NCI-H187 (cell line): ENCODE measurements at regions not wholly inside any gene's neighbourhood (a gene's known extent, or its start where the extent isn't known, plus 50 kb on each side); places are given as distances from the start of the nearest gene placed in this dataset.
"Not testable (repeated sequence)": the region's sequence is repeated elsewhere in the genome, so short reads cannot be mapped to it uniquely, and the experiment has no call there.

ENCODE experiments used
- DNase-seq, 2 experiments: peaks; one replicate each; lab custom pipeline; 2025; lab: John Stamatoyannopoulos, UW

DNA sequence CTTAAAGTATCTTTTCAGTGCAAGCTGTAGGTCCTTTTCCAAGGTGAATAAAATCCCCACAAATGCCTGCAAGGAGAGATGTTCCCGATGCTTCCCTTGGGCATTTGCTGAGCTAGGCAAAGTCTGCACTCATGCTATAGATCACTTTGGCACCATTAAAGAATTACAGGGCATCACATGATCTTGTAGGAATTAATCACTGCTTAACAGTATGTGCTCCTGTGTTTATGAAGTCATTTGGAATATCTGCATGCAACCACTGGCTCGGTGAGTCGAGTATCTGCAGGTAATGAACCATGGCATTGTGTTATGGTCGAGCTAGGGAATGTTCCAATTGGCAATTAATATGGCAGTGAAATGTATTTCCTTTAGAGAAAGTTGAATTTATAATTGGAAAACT is 615.1 kb downstream of the TLE1 start:
- no peak for DNase-seq

DNA sequence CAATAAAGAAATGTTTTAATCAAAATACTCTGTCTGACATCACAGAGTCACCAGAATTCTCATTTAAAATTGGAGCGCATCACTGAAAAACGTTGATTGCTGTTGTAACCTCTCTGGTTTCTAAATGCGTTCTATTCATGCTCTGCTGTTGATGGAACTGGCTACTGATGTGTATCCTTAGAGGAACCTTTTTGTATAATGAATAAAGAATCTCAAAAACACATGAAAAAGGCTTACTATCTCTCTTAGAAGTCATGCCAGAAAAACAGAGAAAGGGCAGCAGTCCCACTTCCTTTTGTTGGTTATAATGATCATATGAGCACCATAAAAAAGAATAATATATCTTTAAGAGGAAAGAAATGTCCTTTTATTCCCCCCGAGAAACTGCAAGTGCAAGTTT is 615.5 kb downstream of the TLE1 start:
- DNase-seq, result no peak

DNA sequence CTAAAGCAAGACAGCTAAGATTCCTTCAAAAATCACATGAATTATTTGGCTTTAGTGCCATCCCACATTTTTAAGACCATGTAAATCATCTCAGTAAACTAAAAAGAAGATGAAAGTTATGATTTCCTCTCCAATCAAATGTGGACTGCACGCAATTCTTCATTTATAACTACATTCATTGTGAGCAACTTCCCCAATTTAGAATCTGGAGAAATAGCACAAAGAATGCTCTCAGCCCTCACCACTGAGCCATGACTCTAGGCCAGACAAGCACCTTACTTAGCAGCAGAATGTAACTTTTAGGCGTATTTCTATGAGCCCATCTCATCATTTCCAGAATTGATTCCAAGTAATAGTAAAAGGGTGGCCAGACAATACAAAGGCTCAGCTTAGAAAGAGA is 616.6 kb downstream of the TLE1 start:
- DNase-seq, result no peak

DNA sequence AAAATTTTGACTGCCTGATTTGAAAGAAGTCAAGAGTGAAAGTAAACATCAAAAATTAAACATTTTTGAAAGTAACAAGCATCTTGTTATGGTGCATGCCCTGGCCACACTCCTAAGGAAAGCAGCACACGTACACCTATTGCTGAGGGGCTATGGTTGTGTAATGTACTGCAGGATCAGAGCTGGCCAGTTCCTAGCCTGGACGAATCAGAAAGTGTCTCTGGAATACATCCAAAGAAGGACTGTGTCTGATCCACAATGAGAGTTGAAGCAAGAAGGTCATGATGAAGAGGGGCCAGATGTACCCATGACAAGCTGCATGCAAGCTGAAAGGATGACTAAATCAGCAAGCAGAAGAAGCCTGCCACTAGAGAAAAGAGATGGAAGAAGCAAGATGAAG is 618.2 kb downstream of the TLE1 start:
- no peak for DNase-seq

DNA sequence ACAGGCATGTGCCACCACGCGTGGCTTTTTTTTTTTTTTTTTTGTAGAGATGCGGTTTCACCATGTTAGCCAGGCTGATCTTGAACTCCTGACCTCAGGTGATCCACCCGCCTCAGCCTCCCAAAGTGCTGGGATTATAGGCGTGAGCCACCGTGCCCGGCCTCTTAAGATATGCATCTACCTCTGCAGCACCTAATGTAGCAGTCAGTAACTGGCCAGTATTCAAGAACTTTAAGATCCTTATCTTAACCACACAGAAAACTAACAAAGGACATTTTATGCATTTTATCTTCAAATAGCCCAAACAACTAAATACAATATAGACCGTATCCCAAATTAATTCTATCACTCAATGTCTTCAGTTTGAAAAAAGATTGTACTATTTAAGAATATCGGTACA is 618.7 kb downstream of the TLE1 start:
- DNase-seq, result no peak

DNA sequence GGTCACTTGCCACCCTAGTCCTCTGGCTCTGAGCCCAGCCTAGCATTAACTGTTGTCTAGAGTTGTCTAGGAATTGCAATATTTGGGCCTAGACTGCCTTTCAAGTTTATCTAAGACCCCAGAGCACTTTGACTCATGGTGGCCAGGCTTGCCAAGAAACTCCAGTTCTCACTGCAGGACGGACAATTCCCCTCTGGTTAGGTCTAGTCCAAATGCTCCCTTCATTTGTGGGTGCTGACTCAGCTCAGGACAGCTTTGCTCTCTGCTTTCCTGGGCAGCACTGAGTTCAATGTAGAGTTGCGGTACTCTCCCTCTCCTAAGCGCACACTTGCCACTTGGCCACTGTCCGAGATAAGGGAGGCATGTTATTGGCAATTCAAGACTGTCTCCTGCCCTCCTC is 619.4 kb downstream of the TLE1 start:
- DNase-seq, result no peak

DNA sequence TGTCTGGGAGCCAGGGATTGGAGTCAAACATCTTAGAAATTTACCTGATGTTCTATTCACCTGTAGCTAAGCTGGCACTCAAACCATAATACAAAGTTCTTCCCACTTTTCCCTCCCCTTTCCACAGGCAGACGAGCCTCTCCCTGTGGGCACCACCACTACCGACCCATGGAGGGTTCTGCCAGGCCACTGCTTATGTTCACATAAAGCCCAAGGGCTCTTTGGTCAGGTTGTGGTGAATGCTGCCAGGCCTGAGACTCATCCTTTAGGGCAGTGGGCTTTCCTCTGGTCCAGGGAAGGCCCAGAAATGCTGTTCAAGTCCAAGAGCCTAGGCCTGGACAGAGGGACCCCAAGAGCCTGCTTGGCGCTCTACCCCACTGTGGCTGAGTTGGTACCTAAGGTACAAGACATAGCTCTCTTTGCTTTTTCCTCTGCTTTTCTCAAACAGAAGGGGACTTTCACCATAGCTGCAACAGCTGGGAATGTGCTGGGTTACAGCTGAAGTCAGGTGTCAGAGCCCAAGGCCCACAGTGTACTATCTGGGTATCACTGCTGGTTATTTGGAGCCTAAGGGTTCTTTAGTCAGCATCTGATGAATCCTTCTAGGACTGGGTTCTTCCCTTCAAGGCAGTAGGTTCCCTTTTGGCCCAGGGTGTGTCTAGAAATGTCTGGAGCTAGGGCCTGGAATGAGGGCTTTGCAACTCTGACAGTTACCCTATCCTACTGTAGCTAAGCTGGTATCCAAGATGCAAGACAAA is 620.1 kb downstream of the TLE1 start:
- no peak for DNase-seq

DNA sequence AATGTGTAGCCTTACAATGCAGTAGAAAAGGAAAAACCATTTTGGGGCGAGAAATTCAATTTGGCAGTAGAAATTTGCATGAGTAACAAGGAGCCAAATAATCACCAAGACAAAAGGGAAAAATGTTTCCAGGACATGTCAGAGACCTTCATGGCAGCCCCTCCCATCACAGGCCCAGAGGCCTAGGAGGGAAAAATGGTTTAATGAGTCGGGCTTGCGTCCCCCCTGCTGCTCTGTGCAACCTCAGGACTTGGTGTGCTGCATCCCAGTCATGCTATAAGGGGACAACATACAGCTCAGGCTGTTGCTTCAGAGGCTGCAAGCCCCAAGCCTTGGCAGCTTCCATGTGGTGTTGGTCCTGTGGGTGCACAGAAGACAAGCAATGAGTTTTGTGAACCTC is 626.4 kb downstream of the TLE1 start:
- DNase-seq, result not testable (repeated sequence)

DNA sequence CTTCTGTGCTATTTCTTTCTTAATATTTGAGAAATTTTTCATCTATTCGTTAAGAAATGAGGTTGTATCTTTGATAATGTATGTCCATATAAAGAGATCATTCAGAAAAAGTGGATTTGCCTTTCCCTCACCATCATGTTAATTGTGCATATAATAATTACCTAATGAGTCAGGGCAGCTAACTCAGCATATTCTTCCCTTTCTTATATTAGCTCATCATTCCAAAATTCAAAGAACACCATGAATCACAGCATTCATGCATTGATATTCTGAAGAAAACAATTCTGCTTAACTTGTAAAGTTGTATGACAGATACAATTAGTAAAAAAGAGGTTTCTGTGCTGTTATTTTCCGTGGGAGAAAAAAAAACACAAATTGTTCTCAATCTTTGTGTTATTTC is 630.6 kb downstream of the TLE1 start:
- no peak for DNase-seq

DNA sequence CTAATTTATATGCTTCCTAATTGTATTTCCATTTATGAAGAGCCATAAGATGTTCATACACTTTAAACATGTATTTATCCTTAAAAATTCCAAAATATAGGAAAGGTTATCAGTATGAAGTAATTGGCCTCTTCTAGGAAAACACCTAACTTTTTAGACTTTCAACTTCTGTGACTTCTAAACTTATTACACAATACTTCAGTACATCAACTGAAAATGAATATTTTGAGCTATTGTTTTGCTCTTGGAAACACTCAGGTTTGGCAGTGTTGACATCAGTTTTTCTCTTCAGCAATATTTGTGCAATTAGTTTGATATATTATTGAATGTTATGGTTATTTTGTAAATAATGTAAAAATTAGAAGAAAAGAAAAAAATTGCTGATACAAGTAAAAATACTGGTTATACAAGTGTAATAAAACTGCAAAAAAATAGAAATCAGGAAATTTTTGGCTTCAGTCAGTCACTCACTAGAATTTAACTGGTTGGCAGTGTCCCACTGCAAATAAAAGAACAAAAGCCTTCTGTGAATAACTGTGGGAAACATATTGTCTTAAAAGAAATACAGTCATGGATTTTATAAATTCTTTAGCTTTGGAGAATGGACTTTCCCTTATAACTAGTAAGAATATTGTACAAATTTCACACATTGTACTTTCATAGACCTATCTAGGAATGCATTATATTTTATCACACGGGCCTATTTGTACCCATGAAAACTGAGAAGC is 635.9 kb downstream of the TLE1 start:
- no peak for DNase-seq

DNA sequence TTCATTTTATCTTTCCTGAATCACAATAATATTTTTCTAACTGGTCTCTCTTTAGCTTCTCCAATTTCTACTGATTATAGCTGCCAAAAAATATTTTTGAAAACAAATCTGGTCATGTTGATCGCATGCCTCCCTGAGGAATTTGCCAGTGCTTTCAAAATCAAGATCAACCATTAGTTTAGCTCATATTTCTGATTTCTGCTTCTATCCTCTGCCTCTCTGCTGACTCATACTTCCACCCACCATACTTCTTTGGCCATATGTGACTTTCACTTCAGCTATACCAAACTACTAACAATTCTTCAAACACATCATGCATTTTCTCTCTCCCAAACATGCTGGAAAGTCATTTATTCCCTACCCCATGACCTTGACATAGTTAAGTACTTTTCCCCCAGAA is 636.5 kb downstream of the TLE1 start:
- DNase-seq, result no peak

DNA sequence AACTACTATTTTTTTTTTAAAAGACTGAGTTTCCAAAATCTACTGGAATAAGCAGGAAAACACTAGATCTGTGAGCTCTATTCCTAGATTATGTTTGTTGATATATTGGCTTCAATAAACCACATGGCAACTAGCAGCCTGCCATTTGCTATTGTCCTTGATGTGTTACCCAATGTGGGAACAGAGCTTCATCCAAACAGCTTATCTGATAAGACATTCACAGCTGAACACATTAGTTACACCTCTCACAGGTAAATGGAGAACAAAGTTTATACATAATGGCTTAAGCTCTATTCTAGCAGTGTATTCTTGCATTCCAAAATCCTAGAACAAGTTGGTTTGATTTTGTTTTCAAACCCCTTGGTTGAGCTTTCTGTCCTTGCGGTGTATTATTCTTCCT is 642.1 kb downstream of the TLE1 start:
- DNase-seq, result no peak

DNA sequence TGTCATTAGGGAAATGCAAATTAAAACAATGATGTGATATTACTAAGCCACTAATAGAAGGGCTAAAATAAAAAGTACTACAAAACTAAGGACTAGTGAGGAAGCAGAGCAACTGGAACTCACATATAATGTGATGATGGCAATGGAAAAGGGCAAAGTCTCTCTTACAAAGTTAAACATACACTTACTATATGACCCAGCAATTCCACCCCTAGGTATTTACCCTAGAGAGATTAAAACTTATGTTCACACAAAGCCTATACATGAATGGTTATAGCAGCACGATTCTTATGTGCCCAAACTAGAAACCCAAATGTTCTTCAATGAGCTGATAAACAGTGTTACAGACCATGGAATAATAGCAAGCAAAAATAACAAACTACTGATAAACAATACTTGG is 643.7 kb downstream of the TLE1 start:
- no peak for DNase-seq

DNA sequence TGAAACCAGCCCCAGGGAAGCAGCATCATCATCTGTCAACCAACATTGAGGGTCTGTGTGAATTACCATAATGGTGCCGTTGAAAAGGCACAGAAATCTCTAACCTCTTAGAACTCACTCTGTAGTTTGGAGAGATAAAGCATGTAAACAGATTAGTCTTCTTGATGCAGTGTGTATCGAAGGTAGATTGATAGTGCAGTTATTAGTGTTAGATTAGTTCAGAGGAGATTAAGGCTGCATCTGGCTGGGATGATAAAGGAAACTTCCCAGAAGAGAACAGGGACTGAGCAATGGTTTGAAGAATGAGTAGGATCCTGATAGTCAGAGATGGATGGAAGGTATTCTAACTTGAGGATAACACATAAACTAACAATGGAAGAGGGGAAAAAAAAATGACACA is 651.5 kb downstream of the TLE1 start:
- DNase-seq, result no peak

DNA sequence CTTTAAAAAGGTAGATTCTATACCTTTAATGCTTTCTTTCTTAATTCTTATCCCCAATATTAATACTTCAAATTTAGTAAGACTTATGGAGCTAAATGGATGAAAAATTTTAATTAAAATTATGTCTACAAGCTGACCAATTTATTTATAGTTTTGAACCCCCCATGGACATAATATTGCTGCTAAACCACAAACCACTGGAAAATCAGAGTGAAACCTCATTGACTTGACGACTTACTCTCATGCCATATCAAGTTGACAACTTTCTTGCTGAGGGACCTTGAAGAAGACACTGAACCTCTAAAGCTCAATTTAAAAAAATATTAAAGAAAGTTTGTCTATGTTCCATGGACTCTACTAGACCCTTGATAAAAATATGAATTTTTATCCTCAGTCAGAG is 653.7 kb downstream of the TLE1 start:
- DNase-seq, result no peak

DNA sequence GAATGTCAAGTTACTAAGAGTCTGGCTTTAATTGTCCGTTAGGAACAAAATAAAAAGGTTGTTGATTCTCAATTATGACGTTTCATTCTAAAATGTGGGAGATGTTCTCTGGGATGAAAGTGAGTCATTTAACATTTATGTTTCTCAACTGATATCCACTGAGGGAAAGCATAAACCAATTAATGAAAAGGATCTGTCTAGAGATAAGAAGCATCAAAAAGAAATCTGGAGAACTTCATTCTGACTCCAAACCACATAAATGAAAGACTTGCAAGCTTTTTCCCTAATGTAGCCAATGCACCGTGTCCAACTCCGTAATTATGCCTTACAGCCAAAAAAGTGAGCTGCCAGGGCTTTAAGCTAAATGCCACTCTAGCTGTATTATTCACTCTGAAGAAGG is 654.2 kb downstream of the TLE1 start:
- no peak for DNase-seq

DNA sequence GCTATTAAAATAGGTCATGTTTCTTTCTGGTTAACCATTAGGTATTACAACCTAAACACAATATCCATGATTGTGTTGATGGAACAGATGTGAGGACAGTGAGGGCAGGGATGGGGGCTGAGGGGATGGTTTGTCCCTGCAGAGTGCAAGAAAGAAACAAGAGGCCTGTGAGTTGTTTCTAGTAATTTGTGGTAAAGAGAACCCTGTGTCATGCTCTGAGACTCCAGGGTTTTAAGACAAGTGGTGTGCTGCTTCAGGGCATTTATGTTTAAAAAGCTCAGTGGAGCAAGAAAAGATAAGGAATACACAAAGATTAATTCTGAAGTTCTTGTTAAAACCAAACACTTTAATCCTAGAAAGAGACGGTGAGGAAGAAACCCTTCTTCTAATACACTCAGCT is 656.5 kb downstream of the TLE1 start:
- DNase-seq, result no peak

DNA sequence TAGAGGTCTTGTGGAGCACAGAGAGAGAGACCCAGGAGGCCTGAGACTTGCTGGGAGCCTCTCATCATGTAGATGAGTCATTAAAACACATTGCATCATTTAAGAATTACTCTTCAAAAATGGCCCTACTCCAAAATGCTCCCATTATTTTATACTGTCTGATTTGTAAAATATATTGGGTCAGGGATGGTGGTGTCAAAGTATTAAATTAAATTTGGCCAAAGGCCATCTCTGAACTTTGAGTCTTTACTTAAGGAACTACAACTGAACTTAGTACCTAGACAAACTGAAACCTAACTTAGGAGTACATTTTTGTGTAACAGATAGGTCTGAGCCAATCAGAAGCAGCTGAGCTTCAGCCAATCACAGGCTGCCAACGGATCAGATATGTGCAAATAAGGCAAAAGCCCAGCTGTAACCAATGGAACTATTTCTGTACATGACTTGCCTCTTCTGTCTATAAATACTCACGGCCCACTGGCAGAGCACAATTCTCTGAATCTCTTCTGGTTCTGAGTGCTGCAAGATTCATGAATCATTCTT is 657.2 kb downstream of the TLE1 start:
- no peak for DNase-seq

DNA sequence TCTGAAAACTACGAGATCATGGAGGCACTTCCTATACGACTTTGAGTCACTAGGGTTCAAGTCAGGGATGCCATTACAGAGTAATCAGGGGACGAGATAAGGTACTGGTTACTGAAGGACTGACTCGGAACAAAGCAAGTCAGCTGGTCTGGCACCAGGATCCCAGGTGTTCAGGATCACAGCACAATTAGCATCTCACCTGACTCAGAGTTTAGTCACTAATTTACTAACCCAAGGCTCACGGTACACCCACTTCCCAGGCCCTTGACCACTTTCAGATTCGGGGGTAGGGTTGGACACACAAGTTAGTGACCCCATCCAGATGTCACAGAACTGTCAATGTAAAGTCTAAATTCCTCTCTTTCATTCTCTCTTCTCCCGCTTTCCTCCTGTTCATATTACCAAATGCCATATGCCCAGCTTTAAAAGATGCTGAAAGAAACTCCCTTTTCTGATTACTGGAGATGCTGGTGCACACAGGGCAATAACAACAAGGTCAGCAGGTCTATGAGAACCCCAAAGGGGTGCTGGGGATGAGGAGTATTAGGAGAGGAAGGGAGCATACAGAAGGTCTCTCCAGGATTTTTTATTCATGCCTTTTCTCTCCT is 657.8 kb downstream of the TLE1 start:
- DNase-seq, result no peak

DNA sequence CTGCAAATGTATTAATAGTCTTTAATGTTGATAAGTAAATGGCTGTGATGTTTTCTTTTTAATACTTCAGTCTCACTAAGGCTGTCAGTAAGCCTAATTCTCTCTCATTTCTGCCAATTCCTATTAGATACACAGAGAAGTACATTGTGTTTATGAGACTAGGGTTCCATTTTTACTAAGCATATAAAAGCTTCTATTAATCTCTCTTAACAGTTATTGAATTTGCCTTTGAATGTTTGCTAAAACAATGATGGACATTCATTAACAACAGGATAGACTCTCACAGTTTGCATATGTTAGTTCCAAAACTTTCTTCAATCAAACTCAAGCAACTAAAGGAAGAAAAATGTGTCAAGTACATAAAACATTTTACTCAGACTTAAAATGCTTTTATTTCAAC is 659.3 kb downstream of the TLE1 start:
- DNase-seq, result no peak

DNA sequence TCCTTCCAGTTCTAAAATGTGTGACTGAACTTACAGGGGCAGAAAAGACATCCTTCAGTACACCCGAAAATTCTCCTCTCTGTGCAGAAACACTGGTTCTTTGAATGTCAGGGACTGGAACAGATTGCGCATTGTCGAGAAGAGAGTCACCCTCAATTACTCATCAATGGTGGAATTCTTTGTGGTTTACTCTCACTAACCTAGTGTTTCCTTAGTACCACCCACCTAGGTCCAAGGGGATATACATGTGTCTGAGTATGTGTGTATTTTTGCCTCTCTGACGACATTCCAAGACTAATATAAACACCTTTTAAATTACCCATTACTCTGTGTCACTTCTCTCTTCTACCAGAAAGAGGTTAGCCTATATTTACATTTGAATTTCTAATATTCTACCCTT is 660.8 kb downstream of the TLE1 start:
- DNase-seq, result no peak

DNA sequence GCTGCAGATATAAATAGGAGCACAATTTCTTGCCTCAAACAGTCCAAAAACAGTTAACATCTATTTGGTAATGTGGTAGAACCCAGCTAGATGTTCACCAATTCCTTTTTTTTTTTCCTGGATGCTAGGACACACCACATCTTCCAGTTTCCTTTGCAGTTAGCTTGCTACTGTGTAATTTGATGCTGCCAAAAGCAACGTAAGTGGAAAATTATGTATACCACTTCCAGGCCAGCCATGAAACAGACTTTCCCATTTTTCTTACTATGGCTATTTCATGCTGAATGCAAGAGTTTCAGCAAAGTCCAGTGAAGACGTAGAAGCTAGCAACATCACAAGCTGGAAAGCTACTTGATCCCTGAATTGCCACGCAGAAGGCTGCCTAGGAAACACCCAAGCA is 667.2 kb downstream of the TLE1 start:
- no peak for DNase-seq

DNA sequence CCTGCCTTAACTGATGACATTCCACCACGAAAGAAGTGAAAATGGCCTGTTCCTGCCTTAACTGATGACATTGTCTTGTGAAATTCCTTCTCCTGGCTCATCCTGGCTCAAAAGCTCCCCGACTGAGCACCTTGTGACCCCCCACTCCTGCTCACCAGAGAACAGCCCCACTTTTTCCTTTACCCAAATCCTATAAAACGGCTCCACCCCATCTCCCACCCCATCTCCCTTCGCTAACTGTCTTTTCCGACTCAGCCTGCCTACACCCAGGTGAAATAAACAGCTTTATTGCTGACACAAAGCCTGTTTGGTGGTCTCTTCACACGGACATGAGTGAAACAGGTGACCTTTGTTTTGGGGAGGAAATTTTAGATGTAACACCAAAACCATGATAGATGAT is 674.4 kb downstream of the TLE1 start:
- not testable (repeated sequence) for DNase-seq
